HG03342 (cell line): ENCODE measurements at regions not wholly inside any gene's neighbourhood (a gene's known extent, or its start where the extent isn't known, plus 50 kb on each side); places are given as distances from the start of the nearest gene placed in this dataset.

Source experiments
- ATAC-seq: cut with Tn5 transposase; IDR thresholded peaks from one replicate; pipeline ENCODE4 v1.9.1; 2021; ENCODE audit warnings: mild to moderate bottlenecking, moderate library complexity; ENCODE audit not compliant: unreplicated experiment

GRCh38 chrX:145630806-145631435 is 186.7 kb upstream of the SLITRK2 start:
- ATAC-seq = no peak

GRCh38 chrX:145631461-145631951 is 186.1 kb upstream of the SLITRK2 start:
- ATAC-seq = no peak

GRCh38 chrX:145654486-145654885 is 163.1 kb upstream of the SLITRK2 start:
- ATAC-seq = no peak

- ATAC-seq = no peak
These were observed 143.8 kb upstream of the SLITRK2 start for GRCh38 chrX:145673841-145674240.

GRCh38 chrX:145677109-145677817 is 140.4 kb upstream of the SLITRK2 start:
- ATAC-seq = no peak

GRCh38 chrX:145682518-145683298 is 134.9 kb upstream of the SLITRK2 start:
- no peak for ATAC-seq

- ATAC-seq = no peak
These were observed 130.5 kb upstream of the SLITRK2 start for GRCh38 chrX:145687146-145687545.

GRCh38 chrX:145687707-145688106 is 129.9 kb upstream of the SLITRK2 start:
- no peak for ATAC-seq

- ATAC-seq = no peak
These were observed 123.6 kb upstream of the SLITRK2 start for GRCh38 chrX:145694048-145694447.

- no peak for ATAC-seq
These were observed 101.9 kb upstream of the SLITRK2 start for GRCh38 chrX:145715641-145716138.

- no peak for ATAC-seq
These were observed 101.4 kb upstream of the SLITRK2 start for GRCh38 chrX:145716226-145716625.

- ATAC-seq = no peak
These were observed 90.2 kb upstream of the SLITRK2 start for GRCh38 chrX:145727476-145727875.

- ATAC-seq = no peak
These were observed 88.0 kb upstream of the SLITRK2 start for GRCh38 chrX:145729635-145730034.

- no peak for ATAC-seq
These were observed 82.6 kb upstream of the SLITRK2 start for GRCh38 chrX:145735036-145735435.

- no peak for ATAC-seq
These were observed 65.7 kb upstream of the SLITRK2 start for GRCh38 chrX:145751943-145752342.
